ENCODE measurements at regions not wholly inside any gene's neighbourhood (a gene's known extent, or its start where the extent isn't known, plus 50 kb on each side); places are given as distances from the start of the nearest gene placed in this dataset.

- in situ Hi-C loops (cut with HindIII; ENCODE audit: low pct_unique_long_range_greater_than_20kb, low sequenced_read_pairs), result no loop called here
- no peak for TF ChIP-seq JUND (IDR thresholded peaks at IDR 0.05; ENCODE audit: low read depth)
- DNase-seq (ENCODE audit: low read depth in 1 of 2, low spot score in 1 of 2), result no peak
Observed at GRCh38 chr12:131577766-131578165, 133.1 kb upstream of the SFSWAP start.

GRCh38 chr12:131578828-131579470 lies 131.9 kb upstream of the SFSWAP start:
- in situ Hi-C loops (cut with HindIII; ENCODE audit: low pct_unique_long_range_greater_than_20kb, low sequenced_read_pairs), result no loop called here
- no peak for TF ChIP-seq JUND (IDR thresholded peaks at IDR 0.05; ENCODE audit: low read depth)
- no peak for DNase-seq (ENCODE audit: low read depth in 1 of 2, low spot score in 1 of 2)

GRCh38 chr12:131583090-131583712 lies 127.7 kb upstream of the SFSWAP start:
- in situ Hi-C loops (cut with HindIII; ENCODE audit: low pct_unique_long_range_greater_than_20kb, low sequenced_read_pairs), result no loop called here

GRCh38 chr12:131586269-131586668 lies 124.6 kb upstream of the SFSWAP start:
- in situ Hi-C loops (cut with HindIII; ENCODE audit: low pct_unique_long_range_greater_than_20kb, low sequenced_read_pairs), result no loop called here
- DNase-seq (ENCODE audit: low read depth in 1 of 2, low spot score in 1 of 2), result no peak
- TF ChIP-seq JUND (IDR thresholded peaks at IDR 0.05; ENCODE audit: low read depth), result no peak

More at GRCh38 chr12:131583090-131583712, 127.7 kb upstream of the SFSWAP start:
- no peak for DNase-seq (ENCODE audit: low read depth in 1 of 2, low spot score in 1 of 2)
- TF ChIP-seq JUND (IDR thresholded peaks at IDR 0.05; ENCODE audit: low read depth), result no peak

- DNase-seq (ENCODE audit: low read depth in 1 of 2, low spot score in 1 of 2), result no peak
- in situ Hi-C loops (cut with HindIII; ENCODE audit: low pct_unique_long_range_greater_than_20kb, low sequenced_read_pairs), result no loop called here
- TF ChIP-seq JUND (IDR thresholded peaks at IDR 0.05; ENCODE audit: low read depth), result no peak
Observed at GRCh38 chr12:131586761-131587160, 124.1 kb upstream of the SFSWAP start.

- in situ Hi-C loops (cut with HindIII; ENCODE audit: low pct_unique_long_range_greater_than_20kb, low sequenced_read_pairs), result no loop called here
- no peak for DNase-seq (ENCODE audit: low read depth in 1 of 2, low spot score in 1 of 2)
- no peak for TF ChIP-seq JUND (IDR thresholded peaks at IDR 0.05; ENCODE audit: low read depth)
Observed at GRCh38 chr12:131587565-131587964, 123.3 kb upstream of the SFSWAP start.

GRCh38 chr12:131589221-131589897 lies 121.5 kb upstream of the SFSWAP start:
- no peak for TF ChIP-seq JUND (IDR thresholded peaks at IDR 0.05; ENCODE audit: low read depth)
- in situ Hi-C loops (cut with HindIII; ENCODE audit: low pct_unique_long_range_greater_than_20kb, low sequenced_read_pairs), result no loop called here

GRCh38 chr12:131589966-131590365 lies 120.9 kb upstream of the SFSWAP start:
- DNase-seq (ENCODE audit: low read depth in 1 of 2, low spot score in 1 of 2), result no peak
- no peak for TF ChIP-seq JUND (IDR thresholded peaks at IDR 0.05; ENCODE audit: low read depth)
- in situ Hi-C loops (cut with HindIII; ENCODE audit: low pct_unique_long_range_greater_than_20kb, low sequenced_read_pairs), result no loop called here

More at GRCh38 chr12:131589221-131589897, 121.5 kb upstream of the SFSWAP start:
- DNase-seq (ENCODE audit: low read depth in 1 of 2, low spot score in 1 of 2), result no peak

GRCh38 chr12:131591136-131591535 lies 119.8 kb upstream of the SFSWAP start:
- TF ChIP-seq JUND (IDR thresholded peaks at IDR 0.05; ENCODE audit: low read depth), result no peak
- DNase-seq (ENCODE audit: low read depth in 1 of 2, low spot score in 1 of 2), result no peak
- in situ Hi-C loops (cut with HindIII; ENCODE audit: low pct_unique_long_range_greater_than_20kb, low sequenced_read_pairs), result no loop called here

GRCh38 chr12:131591714-131592709 lies 118.9 kb upstream of the SFSWAP start:
- no peak for TF ChIP-seq JUND (IDR thresholded peaks at IDR 0.05; ENCODE audit: low read depth)
- in situ Hi-C loops (cut with HindIII; ENCODE audit: low pct_unique_long_range_greater_than_20kb, low sequenced_read_pairs), result no loop called here
- DNase-seq (ENCODE audit: low read depth in 1 of 2, low spot score in 1 of 2), result no peak

GRCh38 chr12:131592972-131593371 lies 117.9 kb upstream of the SFSWAP start:
- DNase-seq (ENCODE audit: low read depth in 1 of 2, low spot score in 1 of 2), result no peak
- in situ Hi-C loops (cut with HindIII; ENCODE audit: low pct_unique_long_range_greater_than_20kb, low sequenced_read_pairs), result no loop called here
- no peak for TF ChIP-seq JUND (IDR thresholded peaks at IDR 0.05; ENCODE audit: low read depth)

- no peak for TF ChIP-seq JUND (IDR thresholded peaks at IDR 0.05; ENCODE audit: low read depth)
- in situ Hi-C loops (cut with HindIII; ENCODE audit: low pct_unique_long_range_greater_than_20kb, low sequenced_read_pairs), result no loop called here
- no peak for DNase-seq (ENCODE audit: low read depth in 1 of 2, low spot score in 1 of 2)
Observed at GRCh38 chr12:131593406-131593805, 117.5 kb upstream of the SFSWAP start.

Data from T47D (cell line).